Liver (tissue), 3 donors: ENCODE measurements at regions not wholly inside any gene's neighbourhood (a gene's known extent, or its start where the extent isn't known, plus 50 kb on each side); places are given as distances from the start of the nearest gene placed in this dataset.

Source experiments
- ATF3 ChIP-seq: IDR thresholded peaks from 2 replicates; pipeline ENCODE4 v1.6.1; 2016; ENCODE audit warnings: antibody characterized with exemption
- CTCF ChIP-seq: fragments of 150-350 bp; IDR thresholded peaks from 2 replicates; pipeline ENCODE4 v1.5.1; 2017; ENCODE audit warnings: improper control_type of control experiment, low read depth, low read length; ENCODE audit not compliant: missing input control
- TAF1 ChIP-seq: conservative IDR thresholded peaks from 2 replicates; pipeline ENCODE4 v1.6.1; 2016; ENCODE audit warnings: antibody characterized with exemption, mild to moderate bottlenecking
- donor health status: healthy.
- donor health status: healthy.

- no peak for TF ChIP-seq CTCF
- TF ChIP-seq ATF3, result no peak
- no peak for TF ChIP-seq TAF1
Measured at GRCh38 chr10:36042135-36042534, 400.0 kb upstream of the FZD8 start.
